Sigmoid colon (tissue), 6 donors: ENCODE measurements at regions not wholly inside any gene's neighbourhood (a gene's known extent, or its start where the extent isn't known, plus 50 kb on each side); places are given as distances from the start of the nearest gene placed in this dataset.

Experiments
- DNase-seq: peaks from one replicate; pipeline ENCODE4 v3.0.0-alpha.2; 2019
- H3K27ac ChIP-seq, 4 donors: fragments of 200-600 bp; sonication (generic); one replicate each; pipeline ENCODE4 v1.5.1; 2016 to 2019; ENCODE audit warnings: mild to moderate bottlenecking in 1 of 4
- H3K27me3 ChIP-seq, 3 donors: fragments of 200-600 bp; sonication (generic); one replicate each; pipeline ENCODE4 v1.5.1; 2019; ENCODE audit warnings: mild to moderate bottlenecking in 1 of 3
- H3K36me3 ChIP-seq, 4 donors: fragments of 200-600 bp; sonication (generic); one replicate each; pipeline ENCODE4 v1.5.1; 2016 to 2019
- H3K4me1 ChIP-seq, 4 donors: fragments of 200-600 bp; sonication (generic); one replicate each; pipeline ENCODE4 v1.5.1; 2017 to 2019
- H3K4me3 ChIP-seq, 4 donors: fragments of 200-600 bp; sonication (generic); one replicate each; pipeline ENCODE4 v1.5.1; 2017 to 2019; ENCODE audit warnings: mild to moderate bottlenecking in 2 of 4, moderate library complexity in 1 of 4
- H3K9me3 ChIP-seq, 4 donors: fragments of 200-600 bp in 3 of 4; sonication (generic) in 3 of 4; one replicate each; pipeline versions ENCODE4 v1.5.1 to v1.6.1; 2013 to 2019
- EP300 ChIP-seq, 4 donors: sonication (generic); formaldehyde crosslinking; IDR thresholded peaks; one replicate each; pipeline ENCODE4 v1.6.1; 2017; ENCODE audit warnings: antibody characterized with exemption in 4 of 4
- POLR2A ChIP-seq, 2 donors: fragments of 450-650 bp; IDR thresholded peaks; one replicate each; pipeline ENCODE4 v1.6.1; 2016; ENCODE audit warnings: antibody characterized with exemption in 2 of 2, mild to moderate bottlenecking in 2 of 2, moderate library complexity in 2 of 2
- POLR2AphosphoS5 ChIP-seq, 4 donors: sonication (generic); formaldehyde crosslinking; IDR thresholded peaks; one replicate each; pipeline ENCODE4 v1.6.1; 2017; ENCODE audit warnings: antibody characterized with exemption in 4 of 4
- WGBS, 2 donors: extraction: QIAGEN DNeasy Blood & Tissue Kit; methylation state at CpG; one replicate each; pipeline ENCODE4 v1.1.7; 2013; 5-methylcytosine and 5-hydroxymethylcytosine counted together
- intact Hi-C: fragments of 100-400 bp; cut with DNase I; formaldehyde crosslinking; loops from one replicate; pipeline ENCODE4 v1.15.1; 2023
- TF ChIP-seq, protein P1 (sequence below), 4 experiments: fragments of 450-650 bp in 3 of 4; fragments of 200-600 bp in 1 of 4; IDR thresholded peaks; one replicate each; pipeline ENCODE4 v1.5.1; 2016 to 2019; ENCODE audit warnings: antibody characterized with exemption in 4 of 4, mild to moderate bottlenecking in 3 of 4, moderate library complexity in 2 of 4
- donor health status: healthy with polysubstance abuse.
- donor health status: healthy.

DNA sequence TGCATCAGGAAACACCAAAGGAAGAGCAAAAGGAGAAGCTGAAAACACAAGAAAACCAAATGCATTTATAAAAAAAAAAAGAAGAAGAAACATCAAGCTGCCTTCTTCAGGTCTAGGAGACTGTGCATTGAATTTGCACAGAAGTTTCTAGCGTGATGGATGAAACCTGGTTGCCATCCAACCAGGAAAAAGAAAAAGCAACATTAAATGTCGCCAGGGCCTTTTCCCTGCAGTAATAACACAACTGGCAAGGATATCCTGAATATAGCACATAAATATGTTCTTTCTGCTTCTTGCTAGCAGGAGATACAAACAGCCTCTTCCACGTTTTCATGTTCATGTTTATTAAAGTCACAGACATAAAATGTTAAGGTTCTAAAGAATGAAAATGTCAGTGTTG lies 60.8 kb upstream of the ZFP42 start:
- H3K4me1 ChIP-seq, result no peaks in the 10 kb centered on the region
- no peak for TF ChIP-seq POLR2AphosphoS5 (IDR thresholded peaks at IDR 0.05)
- TF ChIP-seq, protein P1, sequence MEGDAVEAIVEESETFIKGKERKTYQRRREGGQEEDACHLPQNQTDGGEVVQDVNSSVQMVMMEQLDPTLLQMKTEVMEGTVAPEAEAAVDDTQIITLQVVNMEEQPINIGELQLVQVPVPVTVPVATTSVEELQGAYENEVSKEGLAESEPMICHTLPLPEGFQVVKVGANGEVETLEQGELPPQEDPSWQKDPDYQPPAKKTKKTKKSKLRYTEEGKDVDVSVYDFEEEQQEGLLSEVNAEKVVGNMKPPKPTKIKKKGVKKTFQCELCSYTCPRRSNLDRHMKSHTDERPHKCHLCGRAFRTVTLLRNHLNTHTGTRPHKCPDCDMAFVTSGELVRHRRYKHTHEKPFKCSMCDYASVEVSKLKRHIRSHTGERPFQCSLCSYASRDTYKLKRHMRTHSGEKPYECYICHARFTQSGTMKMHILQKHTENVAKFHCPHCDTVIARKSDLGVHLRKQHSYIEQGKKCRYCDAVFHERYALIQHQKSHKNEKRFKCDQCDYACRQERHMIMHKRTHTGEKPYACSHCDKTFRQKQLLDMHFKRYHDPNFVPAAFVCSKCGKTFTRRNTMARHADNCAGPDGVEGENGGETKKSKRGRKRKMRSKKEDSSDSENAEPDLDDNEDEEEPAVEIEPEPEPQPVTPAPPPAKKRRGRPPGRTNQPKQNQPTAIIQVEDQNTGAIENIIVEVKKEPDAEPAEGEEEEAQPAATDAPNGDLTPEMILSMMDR (IDR thresholded peaks at IDR 0.05), result no peak
- TF ChIP-seq EP300 (IDR thresholded peaks at IDR 0.05), result no peak
- TF ChIP-seq POLR2A (IDR thresholded peaks at IDR 0.05), result no peak
- H3K27me3 ChIP-seq, result no peaks in the 10 kb centered on the region
- H3K27ac ChIP-seq, result no peak overlapping the region
- H3K9me3 ChIP-seq, result no peaks in the 10 kb centered on the region
- WGBS, 2 donors, result 50 to 53% methylated on average over 3 of the region's 3 CpGs
- DNase-seq, result no peak
- no peaks in the 10 kb centered on the region for H3K36me3 ChIP-seq
- no peak overlapping the region for H3K4me3 ChIP-seq
- intact Hi-C loops, result no loop called here

DNA sequence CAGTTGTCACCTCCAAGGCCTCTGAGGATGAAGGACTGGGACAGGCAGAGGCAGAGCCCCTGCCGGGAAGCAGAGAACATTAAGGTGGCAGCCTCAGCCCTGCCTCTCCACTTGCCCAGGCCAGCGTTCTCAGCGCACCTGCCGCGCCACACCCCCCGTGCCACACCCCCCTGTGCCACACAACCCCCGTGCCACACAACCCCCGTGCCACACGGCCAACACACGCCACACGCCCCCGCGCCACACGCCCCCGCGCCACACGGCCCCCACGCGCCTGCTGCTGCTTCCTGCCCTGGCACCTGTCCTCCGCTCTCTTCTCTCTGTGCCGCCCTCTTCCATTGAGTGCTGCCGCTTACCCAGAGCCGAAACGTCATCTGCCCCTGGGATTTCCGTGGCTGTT lies 58.0 kb upstream of the ZFP42 start:
- TF ChIP-seq EP300 (IDR thresholded peaks at IDR 0.05) (no peak), POLR2A (IDR thresholded peaks at IDR 0.05) (no peak), POLR2AphosphoS5 (IDR thresholded peaks at IDR 0.05) (no peak)
- TF ChIP-seq, protein P1 (IDR thresholded peaks at IDR 0.05), result no peak
- Histone ChIP-seq H3K27me3 (no peaks in the 10 kb centered on the region), H3K9me3 (no peaks in the 10 kb centered on the region), H3K4me3 (no peak overlapping the region), H3K27ac (no peak overlapping the region), H3K4me1 (no peaks in the 10 kb centered on the region), H3K36me3 (no peaks in the 10 kb centered on the region)
- intact Hi-C loops, result no loop called here
- DNase-seq, result no peak
- WGBS, 2 donors, result 92 to 96% methylated on average over 25 of the region's 25 CpGs

DNA sequence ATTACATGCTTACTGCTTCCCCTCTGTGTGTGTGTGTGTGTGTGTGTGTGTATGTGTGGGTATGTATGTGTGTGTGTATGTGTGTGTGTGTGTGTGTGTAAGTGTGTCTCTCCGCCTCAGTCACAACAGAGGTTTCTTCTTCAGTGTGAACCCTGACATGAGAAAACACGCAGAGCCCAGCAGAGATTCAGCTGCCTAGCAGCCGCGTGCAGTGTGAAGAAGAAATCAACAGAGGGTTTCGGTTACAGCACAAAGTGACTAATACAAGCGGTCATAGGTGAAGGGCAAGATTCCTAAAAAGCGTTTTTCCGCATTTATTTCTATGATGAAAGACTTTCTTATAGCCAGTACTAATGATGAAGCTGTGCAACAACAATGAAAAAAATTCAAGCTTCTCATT lies 55.3 kb upstream of the ZFP42 start:
- Histone ChIP-seq H3K9me3 (peaks cover 0 to 3% (median 0%) of the 10 kb centered on the region in 4 donors), H3K27ac (no peak overlapping the region), H3K36me3 (no peaks in the 10 kb centered on the region), H3K4me3 (no peak overlapping the region), H3K27me3 (no peaks in the 10 kb centered on the region), H3K4me1 (no peaks in the 10 kb centered on the region)
- 83 to 91% methylated on average over 8 of the region's 8 CpGs for WGBS, 2 donors
- TF ChIP-seq EP300 (IDR thresholded peaks at IDR 0.05), result no peak
- TF ChIP-seq POLR2AphosphoS5 (IDR thresholded peaks at IDR 0.05), result no peak
- TF ChIP-seq, protein P1 (IDR thresholded peaks at IDR 0.05), result no peak
- no peak for TF ChIP-seq POLR2A (IDR thresholded peaks at IDR 0.05)
- intact Hi-C loops, result no loop called here
- DNase-seq, result no peak

DNA sequence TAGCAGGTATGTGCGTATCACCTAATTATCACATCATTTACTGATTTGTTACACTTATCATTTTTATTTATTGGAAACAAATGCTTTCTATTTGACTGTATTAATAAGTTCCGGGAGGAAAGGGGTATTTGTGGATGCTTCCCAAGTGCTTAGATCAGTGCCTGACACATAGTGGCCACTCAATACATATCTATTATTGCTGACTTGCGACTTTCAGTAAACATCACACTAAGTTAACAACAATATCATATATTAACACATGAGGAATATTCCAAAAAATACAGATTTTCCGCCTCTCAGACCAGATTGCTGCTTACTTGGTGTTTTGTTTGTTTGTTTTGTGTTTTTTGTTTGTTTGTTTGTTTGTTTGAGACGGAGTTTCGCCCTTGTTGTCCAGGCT lies 52.6 kb upstream of the ZFP42 start:
- no peaks in the 10 kb centered on the region for H3K4me1 ChIP-seq
- peaks cover 0 to 3% (median 0%) of the 10 kb centered on the region in 4 donors for H3K9me3 ChIP-seq
- H3K36me3 ChIP-seq, result no peaks in the 10 kb centered on the region
- TF ChIP-seq POLR2A (IDR thresholded peaks at IDR 0.05) (no peak), POLR2AphosphoS5 (IDR thresholded peaks at IDR 0.05) (no peak), EP300 (IDR thresholded peaks at IDR 0.05) (no peak)
- TF ChIP-seq, protein P1 (IDR thresholded peaks at IDR 0.05), result no peak
- 92 to 96% methylated on average over 6 of the region's 6 CpGs for WGBS, 2 donors
- DNase-seq, result no peak
- H3K27ac ChIP-seq, result no peak overlapping the region
- no peaks in the 10 kb centered on the region for H3K27me3 ChIP-seq
- intact Hi-C loops, result no loop called here
- H3K4me3 ChIP-seq, result no peak overlapping the region

DNA sequence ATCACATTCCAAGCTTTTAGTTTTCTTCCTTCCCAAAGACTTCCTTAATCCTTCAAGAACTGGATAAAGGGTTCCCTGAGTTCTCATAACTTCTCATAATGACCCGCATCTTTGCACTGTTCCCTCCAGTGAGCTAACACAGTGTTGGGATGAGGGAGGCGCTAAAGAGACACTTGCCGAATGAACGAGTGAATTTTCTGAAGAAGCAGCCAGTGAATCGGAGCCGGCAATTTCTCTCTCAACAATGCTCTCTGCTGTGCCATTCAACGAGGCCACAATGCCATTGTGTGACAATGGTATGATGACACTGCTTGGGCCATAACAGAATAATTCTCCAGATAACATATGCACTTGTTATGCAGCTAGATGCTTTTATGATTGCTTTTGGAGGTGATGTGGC lies 51.4 kb upstream of the ZFP42 start:
- Histone ChIP-seq H3K4me3 (no peak overlapping the region), H3K27me3 (no peaks in the 10 kb centered on the region)
- 79 to 84% methylated on average over 7 of the region's 7 CpGs for WGBS, 2 donors

More for the DNA sequence above, 51.4 kb upstream of the ZFP42 start:
- intact Hi-C loops, result no loop called here
- no peaks in the 10 kb centered on the region for H3K4me1 ChIP-seq
- no peaks in the 10 kb centered on the region for H3K36me3 ChIP-seq
- DNase-seq, result no peak
- TF ChIP-seq EP300 (IDR thresholded peaks at IDR 0.05) (no peak), POLR2AphosphoS5 (IDR thresholded peaks at IDR 0.05) (no peak), POLR2A (IDR thresholded peaks at IDR 0.05) (no peak)
- TF ChIP-seq, protein P1 (IDR thresholded peaks at IDR 0.05), result no peak
- no peak overlapping the region for H3K27ac ChIP-seq
- peaks cover 0 to 3% (median 0%) of the 10 kb centered on the region in 4 donors for H3K9me3 ChIP-seq
